ENCODE measurements at regions not wholly inside any gene's neighbourhood (a gene's known extent, or its start where the extent isn't known, plus 50 kb on each side); places are given as distances from the start of the nearest gene placed in this dataset.

DNA sequence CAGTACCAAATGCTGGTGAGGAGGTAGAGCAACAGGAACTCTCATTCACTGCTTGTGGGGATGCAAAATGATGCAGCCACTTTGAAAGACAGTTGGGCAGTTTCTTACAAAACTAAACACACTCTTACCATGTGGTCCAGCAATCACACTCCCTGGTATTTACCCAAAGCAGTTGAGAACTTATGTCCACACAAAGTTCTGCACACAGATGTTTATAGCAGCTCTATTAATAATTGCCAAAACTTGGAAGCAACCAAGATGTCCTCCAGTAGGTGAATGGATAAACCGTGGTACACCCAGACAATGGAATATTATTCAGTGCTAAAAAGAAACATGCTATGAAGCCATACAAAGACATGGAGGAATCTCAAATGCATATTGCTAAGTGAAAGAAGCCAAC is 139.1 kb upstream of the SLC6A11 start:
- DNase-seq (no peak), ATAC-seq (ENCODE audit: low FRiP score in 2 of 2) (no peak)
- TF ChIP-seq POLR2AphosphoS5 (IDR thresholded peaks at IDR 0.05), result no peak
- TF ChIP-seq POLR2A (IDR thresholded peaks at IDR 0.05), result no peak
- TF ChIP-seq, protein P1, sequence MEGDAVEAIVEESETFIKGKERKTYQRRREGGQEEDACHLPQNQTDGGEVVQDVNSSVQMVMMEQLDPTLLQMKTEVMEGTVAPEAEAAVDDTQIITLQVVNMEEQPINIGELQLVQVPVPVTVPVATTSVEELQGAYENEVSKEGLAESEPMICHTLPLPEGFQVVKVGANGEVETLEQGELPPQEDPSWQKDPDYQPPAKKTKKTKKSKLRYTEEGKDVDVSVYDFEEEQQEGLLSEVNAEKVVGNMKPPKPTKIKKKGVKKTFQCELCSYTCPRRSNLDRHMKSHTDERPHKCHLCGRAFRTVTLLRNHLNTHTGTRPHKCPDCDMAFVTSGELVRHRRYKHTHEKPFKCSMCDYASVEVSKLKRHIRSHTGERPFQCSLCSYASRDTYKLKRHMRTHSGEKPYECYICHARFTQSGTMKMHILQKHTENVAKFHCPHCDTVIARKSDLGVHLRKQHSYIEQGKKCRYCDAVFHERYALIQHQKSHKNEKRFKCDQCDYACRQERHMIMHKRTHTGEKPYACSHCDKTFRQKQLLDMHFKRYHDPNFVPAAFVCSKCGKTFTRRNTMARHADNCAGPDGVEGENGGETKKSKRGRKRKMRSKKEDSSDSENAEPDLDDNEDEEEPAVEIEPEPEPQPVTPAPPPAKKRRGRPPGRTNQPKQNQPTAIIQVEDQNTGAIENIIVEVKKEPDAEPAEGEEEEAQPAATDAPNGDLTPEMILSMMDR (IDR thresholded peaks at IDR 0.05), result no peak
- no peak for TF ChIP-seq EP300 (IDR thresholded peaks at IDR 0.05)
- H3K4me3 ChIP-seq, result no peak overlapping the region
- H3K27ac ChIP-seq, result no peak overlapping the region
- no peaks in the 10 kb centered on the region for H3K4me1 ChIP-seq
- no peaks in the 10 kb centered on the region for H3K36me3 ChIP-seq
- WGBS, 2 donors, result 78 to 84% methylated on average over 1 of the region's 1 CpG
- no peaks in the 10 kb centered on the region for H3K27me3 ChIP-seq
- H3K9me3 ChIP-seq, result no peaks in the 10 kb centered on the region

DNA sequence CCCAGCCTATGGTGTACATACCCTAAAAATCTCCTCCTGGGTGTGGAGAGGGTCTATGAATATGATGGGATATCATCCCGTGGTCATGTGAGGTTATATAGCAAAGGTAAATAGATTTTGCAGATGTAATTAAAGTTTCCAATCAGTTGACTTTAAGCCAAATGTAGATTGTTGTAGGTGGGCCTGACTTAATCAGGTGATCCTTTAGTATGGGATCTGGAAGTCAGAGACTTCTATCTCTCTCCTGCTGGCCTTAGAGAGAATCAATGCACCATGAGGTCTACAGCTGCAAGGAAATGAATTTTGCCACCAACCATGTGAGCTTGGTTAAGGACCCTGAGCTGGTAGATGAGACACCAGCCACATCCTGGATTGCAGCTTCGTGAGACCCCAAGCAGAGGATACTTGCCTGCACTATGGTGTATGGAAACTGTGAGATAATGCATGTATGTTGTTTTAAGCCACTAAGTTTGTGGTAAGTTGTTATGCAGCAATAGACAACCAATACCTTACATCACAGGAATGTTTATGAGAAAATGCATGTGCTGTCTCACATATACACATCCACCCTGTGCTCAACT is 137.1 kb upstream of the SLC6A11 start:
- H3K27me3 ChIP-seq, result no peaks in the 10 kb centered on the region
- no peaks in the 10 kb centered on the region for H3K4me1 ChIP-seq
- H3K4me3 ChIP-seq, result no peak overlapping the region
- ATAC-seq (ENCODE audit: low FRiP score in 2 of 2) (no peak), DNase-seq (no peak)
- H3K9me3 ChIP-seq, result no peaks in the 10 kb centered on the region
- TF ChIP-seq, protein P1 (IDR thresholded peaks at IDR 0.05), result no peak
- TF ChIP-seq POLR2AphosphoS5 (IDR thresholded peaks at IDR 0.05), result no peak
- TF ChIP-seq POLR2A (IDR thresholded peaks at IDR 0.05), result no peak
- TF ChIP-seq EP300 (IDR thresholded peaks at IDR 0.05), result no peak
- H3K36me3 ChIP-seq, result no peaks in the 10 kb centered on the region
- H3K27ac ChIP-seq, result no peak overlapping the region
- 61 to 63% methylated on average over 2 of the region's 2 CpGs for WGBS, 2 donors

DNA sequence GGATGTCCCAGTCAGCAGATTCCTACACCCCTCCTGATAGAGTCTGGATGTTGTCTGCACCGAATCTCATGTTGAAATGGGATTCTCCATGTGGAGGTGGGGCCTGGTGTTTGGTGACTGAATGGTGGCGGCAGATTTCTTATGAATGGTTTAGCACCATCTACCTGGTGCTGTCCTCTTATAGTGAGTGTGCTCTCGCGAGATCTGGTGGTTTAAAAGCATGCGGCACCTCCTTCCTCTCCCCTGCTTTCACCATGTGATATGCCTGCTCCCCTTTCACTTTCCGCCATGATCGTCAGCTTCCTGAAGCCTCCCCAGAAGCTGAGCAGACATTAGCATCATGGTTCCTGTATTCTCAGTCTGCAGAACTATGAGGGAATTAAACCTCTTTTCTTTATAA is 135.2 kb upstream of the SLC6A11 start:
- no peak overlapping the region for H3K4me3 ChIP-seq
- ATAC-seq (ENCODE audit: low FRiP score in 2 of 2), result no peak
- H3K27me3 ChIP-seq, result no peaks in the 10 kb centered on the region
- no peak overlapping the region for H3K27ac ChIP-seq
- no peak for TF ChIP-seq POLR2AphosphoS5 (IDR thresholded peaks at IDR 0.05)
- TF ChIP-seq POLR2A (IDR thresholded peaks at IDR 0.05), result no peak
- TF ChIP-seq, protein P1 (IDR thresholded peaks at IDR 0.05), result no peak
- TF ChIP-seq EP300 (IDR thresholded peaks at IDR 0.05), result no peak
- no peak for DNase-seq
- WGBS, 2 donors, result 88 to 94% methylated on average over 6 to 7 of the region's 7 CpGs
- no peaks in the 10 kb centered on the region for H3K9me3 ChIP-seq
- no peaks in the 10 kb centered on the region for H3K4me1 ChIP-seq
- no peaks in the 10 kb centered on the region for H3K36me3 ChIP-seq

DNA sequence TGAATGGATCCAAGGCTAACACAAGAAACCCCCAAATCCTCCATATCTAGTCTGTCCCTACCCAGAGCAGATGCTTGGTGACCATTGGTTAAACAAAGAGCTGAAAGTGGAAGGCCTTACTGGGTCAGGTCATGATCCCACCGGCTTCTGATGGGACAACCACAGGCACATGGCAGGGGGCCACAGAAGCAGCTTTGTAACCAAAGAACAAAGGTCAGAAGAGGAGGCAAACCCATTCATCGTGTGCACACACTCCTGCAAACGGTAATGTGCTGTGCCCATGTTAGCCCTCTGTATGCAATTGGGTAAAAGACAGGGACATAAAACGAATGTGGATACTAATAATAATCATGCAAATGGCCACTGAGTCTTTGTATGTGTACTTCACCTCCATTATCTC is 133.3 kb upstream of the SLC6A11 start:
- Histone ChIP-seq H3K4me1 (no peaks in the 10 kb centered on the region), H3K27me3 (no peaks in the 10 kb centered on the region), H3K36me3 (no peaks in the 10 kb centered on the region), H3K9me3 (no peaks in the 10 kb centered on the region), H3K4me3 (no peak overlapping the region), H3K27ac (no peak overlapping the region)
- TF ChIP-seq POLR2AphosphoS5 (IDR thresholded peaks at IDR 0.05) (no peak), EP300 (IDR thresholded peaks at IDR 0.05) (no peak), POLR2A (IDR thresholded peaks at IDR 0.05) (no peak)
- TF ChIP-seq, protein P1 (IDR thresholded peaks at IDR 0.05), result no peak
- ATAC-seq (ENCODE audit: low FRiP score in 2 of 2) (no peak), DNase-seq (no peak)
- WGBS, 2 donors, result 69 to 77% methylated on average over 4 of the region's 4 CpGs

DNA sequence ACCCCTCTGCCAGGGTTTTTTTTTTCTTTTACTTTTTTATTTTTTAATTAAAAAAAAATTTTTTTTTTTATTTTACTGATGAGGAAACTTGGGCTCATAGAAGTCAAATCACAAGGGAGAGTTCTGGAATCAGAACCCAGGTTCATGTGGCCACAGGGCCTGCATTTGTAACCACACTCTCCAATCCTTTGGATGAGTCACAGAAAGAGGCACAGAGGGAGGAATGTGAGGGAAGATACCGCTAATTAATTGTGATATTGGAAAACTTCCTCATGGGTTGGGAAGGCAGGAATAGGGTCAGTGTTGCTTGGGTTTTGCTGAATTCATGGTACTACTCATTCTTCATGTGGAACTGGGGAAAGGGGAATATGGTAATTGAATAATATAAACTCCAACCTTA is 132.9 kb upstream of the SLC6A11 start:
- ATAC-seq (ENCODE audit: low FRiP score in 2 of 2), result no peak
- H3K9me3 ChIP-seq, result no peaks in the 10 kb centered on the region
- WGBS, 2 donors, result 36 to 52% methylated on average over 1 of the region's 1 CpG
- no peak for DNase-seq
- H3K27ac ChIP-seq, result no peak overlapping the region
- no peaks in the 10 kb centered on the region for H3K36me3 ChIP-seq
- H3K4me3 ChIP-seq, result no peak overlapping the region
- H3K4me1 ChIP-seq, result no peaks in the 10 kb centered on the region
- TF ChIP-seq, protein P1 (IDR thresholded peaks at IDR 0.05), result no peak
- H3K27me3 ChIP-seq, result no peaks in the 10 kb centered on the region
